OCI-LY7 (cell line): ENCODE measurements at regions not wholly inside any gene's neighbourhood (a gene's known extent, or its start where the extent isn't known, plus 50 kb on each side); places are given as distances from the start of the nearest gene placed in this dataset.
"Not testable (repeated sequence)": the region's sequence is repeated elsewhere in the genome, so short reads cannot be mapped to it uniquely, and the experiment has no call there.

ENCODE experiments used
- BruUV-seq: library from RNA; stranded (reverse); fragments of 400-500 nt; replicated peaks from 2 replicates; lab custom pipeline; 2021; lab: Mats Ljungman, UMichigan
- CTCF ChIA-PET: fragments of 300-600 bp; sonication (Branson Sonifier 250); formaldehyde crosslinking; loops from one replicate; lab custom pipeline; 2022; ENCODE audit warnings: antibody characterized with exemption; ENCODE audit not compliant: unreplicated experiment; lab: Charles Lee
- POLR2A ChIA-PET: fragments of 300-600 bp; sonication (Branson Sonifier 250); formaldehyde crosslinking; loops from one replicate; lab custom pipeline; 2022; ENCODE audit warnings: antibody characterized with exemption; lab: Charles Lee
- DNase-seq: peaks from one replicate; pipeline ENCODE4 v3.0.0-alpha.2; 2015; ENCODE audit warnings: low spot score
- H2AFZ ChIP-seq: fragments of 200-600 bp; sonication (generic), shearing (Covaris generic); 2 replicates; pipeline ENCODE4 v1.6.1; 2014; ENCODE audit warnings: mild to moderate bottlenecking, antibody characterized with exemption, low read length, moderate library complexity
- H3K27ac ChIP-seq: fragments of 200-600 bp; sonication (generic); 2 replicates; pipeline ENCODE4 v1.5.1; 2014; ENCODE audit warnings: mixed run types, low read depth, mild to moderate bottlenecking, moderate library complexity, low read length, inconsistent platforms; ENCODE audit not compliant: poor library complexity, severe bottlenecking
- H3K36me3 ChIP-seq: fragments of 200-600 bp; sonication (generic); 2 replicates; pipeline ENCODE4 v1.6.1; 2014; ENCODE audit warnings: mild to moderate bottlenecking, antibody characterized with exemption, low read length, moderate library complexity, mixed read lengths; ENCODE audit not compliant: insufficient read depth
- H3K4me1 ChIP-seq: fragments of 200-600 bp; sonication (generic); 2 replicates; pipeline ENCODE4 v1.5.1; 2014; ENCODE audit warnings: mild to moderate bottlenecking, low read length; ENCODE audit not compliant: insufficient read depth, poor library complexity, severe bottlenecking
- H3K4me2 ChIP-seq: fragments of 200-600 bp; sonication (generic); 2 replicates; pipeline ENCODE4 v1.6.1; 2014; ENCODE audit warnings: mild to moderate bottlenecking, low read length
- H3K4me3 ChIP-seq: fragments of 200-600 bp; sonication (generic); 2 replicates; pipeline ENCODE4 v1.5.1; 2014; ENCODE audit warnings: mild to moderate bottlenecking, low read depth, low read length; ENCODE audit not compliant: poor library complexity, severe bottlenecking
- H3K79me2 ChIP-seq: fragments of 200-600 bp; sonication (generic); 2 replicates; pipeline ENCODE4 v1.6.1; 2016; ENCODE audit warnings: low read depth, mild to moderate bottlenecking, low read length, moderate library complexity, mixed read lengths; ENCODE audit not compliant: insufficient read depth
- H3K9me2 ChIP-seq: fragments of 200-600 bp; sonication (generic); 2 replicates; pipeline ENCODE4 v1.6.1; 2016; ENCODE audit warnings: mild to moderate bottlenecking, low read length, mixed read lengths; ENCODE audit not compliant: insufficient read depth
- H3K9me3 ChIP-seq: fragments of 200-600 bp; sonication (generic); 2 replicates; pipeline ENCODE4 v1.6.1; 2014; ENCODE audit warnings: mild to moderate bottlenecking, mixed run types, low read length, mixed read lengths
- H4K20me1 ChIP-seq: fragments of 200-600 bp; sonication (generic); 2 replicates; pipeline ENCODE4 v1.6.1; 2014; ENCODE audit warnings: mild to moderate bottlenecking, antibody characterized with exemption, low read length, moderate library complexity, mixed read lengths; ENCODE audit not compliant: insufficient read depth
- CTCF ChIP-seq: fragments of 200-600 bp; sonication (generic); conservative IDR thresholded peaks from 2 replicates; pipeline ENCODE4 v1.5.1; 2014; ENCODE audit warnings: mild to moderate bottlenecking, antibody characterized with exemption, low read length, moderate library complexity, mixed read lengths
- EZH2phosphoT487 ChIP-seq: fragments of 200-600 bp; sonication (generic); IDR thresholded peaks from 2 replicates; pipeline ENCODE4 v1.6.1; 2018; ENCODE audit warnings: low read depth, borderline replicate concordance, mild to moderate bottlenecking, mixed run types, antibody characterized with exemption, low read length, moderate library complexity, mixed read lengths
- intact Hi-C: fragments of 100-400 bp; cut with micrococcal nuclease; formaldehyde crosslinking; loops from one replicate; pipeline ENCODE4 v1.10.0; 2022; ENCODE audit not compliant: unreplicated experiment

GRCh38 chr16:72635694-72636093 is 412.2 kb downstream of the ZFHX3 start:
- Histone ChIP-seq H3K9me3 (no peaks in the 10 kb centered on the region), H3K9me2 (no peaks in the 10 kb centered on the region), H2AFZ (no peak overlapping the region), H3K79me2 (no peaks in the 10 kb centered on the region), H3K4me3 (no peak overlapping the region), H4K20me1 (no peaks in the 10 kb centered on the region), H3K4me2 (no peak overlapping the region), H3K36me3 (no peaks in the 10 kb centered on the region), H3K27ac (no peak overlapping the region), H3K4me1 (no peaks in the 10 kb centered on the region)
- POLR2A ChIA-PET = no interaction called here
- intact Hi-C loops = no loop called here
- no peak for TF ChIP-seq EZH2phosphoT487
- TF ChIP-seq CTCF = no peak
- BruUV-seq = no TSS peak
- no peak for DNase-seq
- CTCF ChIA-PET = no interaction called here

GRCh38 chr16:72635104-72635503 is 412.8 kb downstream of the ZFHX3 start:
- H3K27ac ChIP-seq = no peak overlapping the region
- no peak overlapping the region for H2AFZ ChIP-seq
- H3K4me2 ChIP-seq = no peak overlapping the region
- H3K9me3 ChIP-seq = no peaks in the 10 kb centered on the region
- H3K36me3 ChIP-seq = no peaks in the 10 kb centered on the region
- no peaks in the 10 kb centered on the region for H3K79me2 ChIP-seq
- H3K4me3 ChIP-seq = no peak overlapping the region
- BruUV-seq = no TSS peak
- TF ChIP-seq CTCF (no peak), EZH2phosphoT487 (no peak)
- intact Hi-C loops = no loop called here
- ChIA-PET POLR2A (no interaction called here), CTCF (no interaction called here)
- no peaks in the 10 kb centered on the region for H3K9me2 ChIP-seq
- no peak for DNase-seq
- H3K4me1 ChIP-seq = no peaks in the 10 kb centered on the region
- H4K20me1 ChIP-seq = no peaks in the 10 kb centered on the region

GRCh38 chr16:72627182-72627896 is 420.6 kb downstream of the ZFHX3 start:
- H3K36me3 ChIP-seq, H3K9me2 ChIP-seq, H3K4me3 ChIP-seq, H3K4me2 ChIP-seq, BruUV-seq, H4K20me1 ChIP-seq, H3K27ac ChIP-seq, H3K9me3 ChIP-seq, CTCF ChIA-PET, intact Hi-C loops, POLR2A ChIA-PET, H3K79me2 ChIP-seq, H3K4me1 ChIP-seq, DNase-seq, H2AFZ ChIP-seq: not testable (repeated sequence)
